OCI-LY3 (cell line): ENCODE measurements at regions not wholly inside any gene's neighbourhood (a gene's known extent, or its start where the extent isn't known, plus 50 kb on each side); places are given as distances from the start of the nearest gene placed in this dataset.

Source experiments
- H2AFZ ChIP-seq: fragments of 200-600, 300-600 bp; shearing (Covaris generic); 2 replicates; pipeline ENCODE4 v1.6.0; 2014; ENCODE audit warnings: antibody characterized with exemption, low read depth, low read length
- H3K27ac ChIP-seq: fragments of 200-600, 300-600 bp; sonication (generic); 2 replicates; pipeline ENCODE4 v1.5.1; 2014; ENCODE audit warnings: mild to moderate bottlenecking, low read length, moderate library complexity, mixed read lengths
- H3K27me3 ChIP-seq: fragments of 200-600, 300-600 bp; sonication (generic); 2 replicates; pipeline ENCODE4 v1.6.1; 2014; ENCODE audit warnings: low read depth, low read length, mixed read lengths
- H3K36me3 ChIP-seq: fragments of 200-600, 300-600 bp; sonication (generic); replicated peaks from 2 replicates; pipeline ENCODE3; 2014; ENCODE audit warnings: low read depth, low read length, mixed read lengths
- H3K4me1 ChIP-seq: fragments of 300-600, 200-600 bp; sonication (generic); 2 replicates; pipeline ENCODE4 v1.6.1; 2014; ENCODE audit warnings: low read length, mixed read lengths
- H3K4me2 ChIP-seq: fragments of 200-600, 300-600 bp; sonication (generic); 2 replicates; pipeline ENCODE4 v1.6.1; 2014; ENCODE audit warnings: low read length, mixed read lengths
- H3K4me3 ChIP-seq: fragments of 300-600, 200-600 bp; sonication (generic); 2 replicates; pipeline ENCODE4 v1.5.1; 2014; ENCODE audit warnings: antibody characterized with exemption, mild to moderate bottlenecking, low read length, moderate library complexity
- H3K79me2 ChIP-seq: fragments of 300-600, 200-600 bp; shearing (Covaris generic); 2 replicates; pipeline ENCODE4 v1.6.1; 2014; ENCODE audit warnings: mild to moderate bottlenecking, low read length, mixed read lengths
- H3K9ac ChIP-seq: fragments of 300-600, 200-600 bp; shearing (Covaris generic); 2 replicates; pipeline ENCODE4 v1.6.0; 2014; ENCODE audit warnings: mild to moderate bottlenecking, low read length, moderate library complexity
- H3K9me3 ChIP-seq: fragments of 200-600, 300-600 bp; shearing (Covaris generic); 2 replicates; pipeline ENCODE4 v1.6.1; 2014; ENCODE audit warnings: low read length, mixed read lengths; ENCODE audit not compliant: insufficient read depth
- H4K20me1 ChIP-seq: fragments of 200-600, 300-600 bp; sonication (generic); 2 replicates; pipeline ENCODE4 v1.6.1; 2016; ENCODE audit warnings: low read length, mixed read lengths; ENCODE audit not compliant: insufficient read depth
- EZH2phosphoT487 ChIP-seq: fragments of 200-600 bp; shearing (Covaris generic); IDR thresholded peaks from 2 replicates; pipeline ENCODE4 v1.6.1; 2018; ENCODE audit warnings: antibody characterized with exemption, mixed run types, low read depth
- TF ChIP-seq, protein P1 (sequence below): fragments of 200-600, 300-600 bp; sonication (generic); IDR thresholded peaks from 2 replicates; pipeline ENCODE4 v1.5.1; 2014; ENCODE audit warnings: antibody characterized with exemption, low read length, low read depth

DNA sequence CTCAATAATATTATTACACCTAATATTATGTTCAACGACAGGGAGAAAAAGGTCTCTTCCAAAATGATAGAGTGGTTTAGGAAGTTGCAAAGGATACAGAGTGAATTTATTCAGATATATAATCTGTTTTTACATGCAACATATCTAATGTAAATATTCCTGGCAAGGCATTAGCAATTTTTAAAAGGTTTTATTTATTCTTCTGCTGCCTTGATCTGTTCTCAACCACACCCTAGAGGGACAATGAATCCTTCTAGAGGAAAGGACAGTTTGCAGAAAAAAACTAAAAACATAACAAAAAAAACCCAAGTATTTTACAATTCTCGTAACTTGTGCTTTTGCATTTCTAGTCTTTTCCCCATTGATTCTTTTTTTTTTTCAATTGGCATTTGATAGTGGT is 459.6 kb downstream of the KLF12 start:
- Histone ChIP-seq H3K27me3 (no peaks in the 10 kb centered on the region), H3K4me3 (no peak overlapping the region), H3K4me2 (no peak overlapping the region), H3K4me1 (no peaks in the 10 kb centered on the region), H2AFZ (no peak overlapping the region), H3K9me3 (no peaks in the 10 kb centered on the region), H4K20me1 (no peaks in the 10 kb centered on the region), H3K79me2 (no peaks in the 10 kb centered on the region), H3K27ac (no peak overlapping the region), H3K9ac (no peak overlapping the region), H3K36me3 (no peaks in the 10 kb centered on the region)
- TF ChIP-seq, protein P1, sequence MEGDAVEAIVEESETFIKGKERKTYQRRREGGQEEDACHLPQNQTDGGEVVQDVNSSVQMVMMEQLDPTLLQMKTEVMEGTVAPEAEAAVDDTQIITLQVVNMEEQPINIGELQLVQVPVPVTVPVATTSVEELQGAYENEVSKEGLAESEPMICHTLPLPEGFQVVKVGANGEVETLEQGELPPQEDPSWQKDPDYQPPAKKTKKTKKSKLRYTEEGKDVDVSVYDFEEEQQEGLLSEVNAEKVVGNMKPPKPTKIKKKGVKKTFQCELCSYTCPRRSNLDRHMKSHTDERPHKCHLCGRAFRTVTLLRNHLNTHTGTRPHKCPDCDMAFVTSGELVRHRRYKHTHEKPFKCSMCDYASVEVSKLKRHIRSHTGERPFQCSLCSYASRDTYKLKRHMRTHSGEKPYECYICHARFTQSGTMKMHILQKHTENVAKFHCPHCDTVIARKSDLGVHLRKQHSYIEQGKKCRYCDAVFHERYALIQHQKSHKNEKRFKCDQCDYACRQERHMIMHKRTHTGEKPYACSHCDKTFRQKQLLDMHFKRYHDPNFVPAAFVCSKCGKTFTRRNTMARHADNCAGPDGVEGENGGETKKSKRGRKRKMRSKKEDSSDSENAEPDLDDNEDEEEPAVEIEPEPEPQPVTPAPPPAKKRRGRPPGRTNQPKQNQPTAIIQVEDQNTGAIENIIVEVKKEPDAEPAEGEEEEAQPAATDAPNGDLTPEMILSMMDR: no peak
- TF ChIP-seq EZH2phosphoT487: no peak

DNA sequence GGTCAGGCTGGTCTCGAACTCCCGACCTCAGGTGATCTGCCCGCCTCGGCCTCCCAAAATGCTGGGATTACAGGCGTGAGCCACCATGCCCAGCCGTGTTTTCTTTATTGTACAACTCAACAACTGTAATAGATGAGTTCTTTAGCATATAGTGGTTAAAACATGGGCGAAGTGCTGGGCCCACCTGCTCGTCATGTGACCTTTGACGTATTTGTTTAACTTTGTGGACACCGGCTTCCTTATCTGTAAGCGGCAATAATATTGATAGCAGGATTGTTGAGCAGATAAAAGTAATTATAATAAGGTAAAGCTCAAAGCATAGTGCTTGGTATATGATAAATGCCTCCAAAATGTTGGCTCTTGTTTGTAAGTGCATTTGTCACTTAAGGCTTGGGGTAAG is 460.3 kb downstream of the KLF12 start:
- no peaks in the 10 kb centered on the region for H4K20me1 ChIP-seq
- no peak overlapping the region for H3K4me2 ChIP-seq

DNA sequence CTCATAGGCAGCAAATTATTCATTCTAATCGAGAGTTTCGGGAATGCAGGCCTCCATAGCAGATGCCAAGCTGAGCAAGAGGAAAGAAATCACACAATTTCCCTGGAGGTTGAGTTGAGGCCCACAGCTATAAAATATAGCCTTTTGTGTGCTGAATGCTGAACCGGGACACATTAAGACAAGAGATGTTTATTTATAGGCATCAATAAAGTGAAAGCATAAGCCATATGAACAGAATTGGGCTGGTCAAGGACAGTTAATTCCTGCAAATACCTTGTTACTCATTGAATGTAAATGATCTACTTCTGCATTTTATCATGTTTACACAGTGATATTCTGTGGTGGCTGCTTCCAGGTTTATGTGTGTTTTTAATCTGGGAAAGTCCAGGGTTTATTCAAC is 461.7 kb downstream of the KLF12 start:
- Histone ChIP-seq H3K27ac (no peak overlapping the region), H3K9ac (no peak overlapping the region), H3K4me3 (no peak overlapping the region), H3K36me3 (no peaks in the 10 kb centered on the region), H3K27me3 (no peaks in the 10 kb centered on the region), H3K4me2 (no peak overlapping the region), H3K79me2 (no peaks in the 10 kb centered on the region), H3K9me3 (no peaks in the 10 kb centered on the region), H3K4me1 (no peaks in the 10 kb centered on the region), H4K20me1 (no peaks in the 10 kb centered on the region), H2AFZ (no peak overlapping the region)
- TF ChIP-seq EZH2phosphoT487: no peak
- TF ChIP-seq, protein P1: no peak

More for the DNA sequence above, 460.3 kb downstream of the KLF12 start:
- H3K79me2 ChIP-seq: no peaks in the 10 kb centered on the region
- no peaks in the 10 kb centered on the region for H3K4me1 ChIP-seq
- no peaks in the 10 kb centered on the region for H3K36me3 ChIP-seq
- TF ChIP-seq EZH2phosphoT487: no peak
- TF ChIP-seq, protein P1: no peak
- no peak overlapping the region for H3K4me3 ChIP-seq
- H2AFZ ChIP-seq: no peak overlapping the region
- no peak overlapping the region for H3K9ac ChIP-seq
- no peak overlapping the region for H3K27ac ChIP-seq
- H3K9me3 ChIP-seq: no peaks in the 10 kb centered on the region
- H3K27me3 ChIP-seq: no peaks in the 10 kb centered on the region

DNA sequence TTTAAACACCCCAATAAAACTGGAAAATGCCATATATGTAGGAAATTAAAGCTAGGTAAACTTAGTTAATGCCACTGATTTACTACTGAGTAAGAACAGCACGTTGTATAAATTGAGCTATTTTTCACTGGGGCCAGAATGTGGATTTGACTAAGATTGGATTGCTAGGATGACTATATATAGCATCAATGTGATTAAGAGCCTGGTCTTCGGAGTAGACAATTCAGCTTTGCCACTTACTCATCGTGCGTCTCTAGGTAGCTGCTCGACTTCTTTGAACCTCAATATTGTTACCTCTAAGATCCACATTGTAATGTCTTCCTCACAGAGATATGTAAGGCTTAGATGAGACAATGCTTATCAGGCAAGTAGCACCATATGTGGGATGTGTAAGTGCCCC is 462.5 kb downstream of the KLF12 start:
- H3K9me3 ChIP-seq: no peaks in the 10 kb centered on the region
- TF ChIP-seq EZH2phosphoT487: no peak
- TF ChIP-seq, protein P1: no peak
- no peak overlapping the region for H3K4me2 ChIP-seq
- H3K79me2 ChIP-seq: no peaks in the 10 kb centered on the region
- H4K20me1 ChIP-seq: no peaks in the 10 kb centered on the region
- H3K27me3 ChIP-seq: no peaks in the 10 kb centered on the region
- no peak overlapping the region for H2AFZ ChIP-seq
- no peaks in the 10 kb centered on the region for H3K4me1 ChIP-seq
- H3K27ac ChIP-seq: no peak overlapping the region
- H3K36me3 ChIP-seq: no peaks in the 10 kb centered on the region
- H3K9ac ChIP-seq: no peak overlapping the region
- no peak overlapping the region for H3K4me3 ChIP-seq
